ENCODE measurements at regions not wholly inside any gene's neighbourhood (a gene's known extent, or its start where the extent isn't known, plus 50 kb on each side); places are given as distances from the start of the nearest gene placed in this dataset.

DNA sequence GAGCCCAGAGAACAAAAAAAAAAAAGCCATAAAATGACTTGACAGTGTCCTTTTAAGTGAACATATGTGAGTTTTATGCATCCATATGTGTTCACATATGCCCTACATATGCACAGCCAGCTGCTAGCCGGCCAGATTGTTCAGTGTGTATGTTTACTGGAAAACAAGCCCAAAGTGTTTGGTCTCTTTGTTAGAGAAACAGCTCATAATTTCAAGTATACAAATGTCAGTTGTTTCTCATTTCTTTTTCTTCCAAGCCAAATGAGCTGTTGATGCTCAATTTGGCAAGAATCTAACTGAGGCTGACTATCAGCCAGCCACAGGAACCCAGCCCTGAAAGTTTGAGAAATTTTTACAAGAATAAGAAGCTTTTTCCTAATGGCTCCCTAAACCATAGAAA lies 60.8 kb upstream of the TSPAN8 start:
- in situ Hi-C loops (cut with MboI; ENCODE audit: low sequenced_read_pairs in 4 of 4) (no loop called here), intact Hi-C loops (cut with DNase I; ENCODE audit: low total_unique reads) (loop anchor here (5.0 to 10.0 kb wide), 2 partner anchors 416 to 529 kb away; no protein-coding TSS in a partner anchor)
- ATAC-seq (no peak), DNase-seq (no peak)
- Histone ChIP-seq H3K4me3 (no peak overlapping the region), H3K36me3 (no peaks in the 10 kb centered on the region), H3K27ac (no peak overlapping the region), H3K27me3 (no peaks in the 10 kb centered on the region), H3K4me1 (no peaks in the 10 kb centered on the region), H3K9me3 (no peaks in the 10 kb centered on the region)
- TF ChIP-seq POLR2A (IDR thresholded peaks at IDR 0.05), result no peak
- TF ChIP-seq, protein P1, sequence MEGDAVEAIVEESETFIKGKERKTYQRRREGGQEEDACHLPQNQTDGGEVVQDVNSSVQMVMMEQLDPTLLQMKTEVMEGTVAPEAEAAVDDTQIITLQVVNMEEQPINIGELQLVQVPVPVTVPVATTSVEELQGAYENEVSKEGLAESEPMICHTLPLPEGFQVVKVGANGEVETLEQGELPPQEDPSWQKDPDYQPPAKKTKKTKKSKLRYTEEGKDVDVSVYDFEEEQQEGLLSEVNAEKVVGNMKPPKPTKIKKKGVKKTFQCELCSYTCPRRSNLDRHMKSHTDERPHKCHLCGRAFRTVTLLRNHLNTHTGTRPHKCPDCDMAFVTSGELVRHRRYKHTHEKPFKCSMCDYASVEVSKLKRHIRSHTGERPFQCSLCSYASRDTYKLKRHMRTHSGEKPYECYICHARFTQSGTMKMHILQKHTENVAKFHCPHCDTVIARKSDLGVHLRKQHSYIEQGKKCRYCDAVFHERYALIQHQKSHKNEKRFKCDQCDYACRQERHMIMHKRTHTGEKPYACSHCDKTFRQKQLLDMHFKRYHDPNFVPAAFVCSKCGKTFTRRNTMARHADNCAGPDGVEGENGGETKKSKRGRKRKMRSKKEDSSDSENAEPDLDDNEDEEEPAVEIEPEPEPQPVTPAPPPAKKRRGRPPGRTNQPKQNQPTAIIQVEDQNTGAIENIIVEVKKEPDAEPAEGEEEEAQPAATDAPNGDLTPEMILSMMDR (IDR thresholded peaks at IDR 0.05 in 4 of 5, conservative IDR thresholded peaks at IDR 0.05 in 1 of 5), result no peak

GRCh38 chr12:71216725-71217579 lies 59.2 kb upstream of the TSPAN8 start:
- Histone ChIP-seq H3K9me3 (no peaks in the 10 kb centered on the region), H3K4me3 (no peak overlapping the region), H3K36me3 (no peaks in the 10 kb centered on the region), H3K27ac (no peak overlapping the region), H3K4me1 (no peaks in the 10 kb centered on the region), H3K27me3 (no peaks in the 10 kb centered on the region)
- TF ChIP-seq, protein P1 (IDR thresholded peaks at IDR 0.05 in 4 of 5, conservative IDR thresholded peaks at IDR 0.05 in 1 of 5), result peak in 3 of 5 experiments; percentile 25 to 40 (median 32)
- no peak for TF ChIP-seq POLR2A (IDR thresholded peaks at IDR 0.05)
- ATAC-seq (no peak), DNase-seq (no peak)
- in situ Hi-C loops (cut with MboI; ENCODE audit: low sequenced_read_pairs in 4 of 4) (no loop called here), intact Hi-C loops (cut with DNase I; ENCODE audit: low total_unique reads) (loop anchor here (2.0 to 10.0 kb wide), 3 partner anchors 176 to 530 kb away; no protein-coding TSS in a partner anchor)

DNA sequence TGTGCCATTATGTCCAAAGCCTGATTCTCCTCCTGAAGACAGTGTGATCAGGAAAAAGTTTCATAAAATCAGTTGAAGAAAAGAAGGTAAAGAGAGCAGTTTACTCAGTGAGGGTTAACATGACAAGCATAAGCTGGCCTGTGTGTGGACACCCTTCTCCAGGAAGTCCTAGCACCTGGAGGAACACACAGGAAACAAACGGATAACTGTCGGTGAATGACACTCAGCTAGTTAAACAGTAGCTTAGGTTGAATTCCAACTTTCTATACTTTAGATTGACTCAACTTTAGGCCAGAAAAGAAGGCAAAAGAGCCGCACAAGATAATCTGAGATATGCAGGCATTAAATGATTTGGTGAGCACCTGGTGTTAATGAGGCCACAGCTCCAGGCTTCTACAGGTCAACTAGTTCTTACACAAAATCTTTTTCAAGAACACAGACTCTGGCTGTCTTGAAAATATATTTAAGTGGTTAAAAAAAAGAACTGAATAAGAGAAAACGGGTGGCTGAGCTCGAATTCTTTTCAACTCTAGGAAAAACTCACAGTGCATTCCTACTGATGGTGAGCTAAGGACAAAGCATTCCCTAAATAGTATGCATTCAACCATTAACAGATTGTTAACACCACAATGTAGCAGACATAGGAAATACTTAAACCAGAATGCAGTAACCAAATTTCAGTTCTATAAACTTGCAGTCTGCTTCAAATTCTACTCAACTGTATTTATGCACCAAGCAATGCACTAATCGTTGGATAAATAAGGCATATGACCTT lies 56.9 kb upstream of the TSPAN8 start:
- in situ Hi-C loops (cut with MboI; ENCODE audit: low sequenced_read_pairs in 4 of 4) (no loop called here), intact Hi-C loops (cut with DNase I; ENCODE audit: low total_unique reads) (loop anchor here (5.0 to 10.0 kb wide), 2 partner anchors 420 to 533 kb away; no protein-coding TSS in a partner anchor)
- H3K27ac ChIP-seq, result no peak overlapping the region
- H3K4me1 ChIP-seq, result no peaks in the 10 kb centered on the region
- DNase-seq (no peak), ATAC-seq (no peak)
- TF ChIP-seq POLR2A (IDR thresholded peaks at IDR 0.05), result no peak
- TF ChIP-seq, protein P1 (IDR thresholded peaks at IDR 0.05 in 4 of 5, conservative IDR thresholded peaks at IDR 0.05 in 1 of 5), result no peak
- no peaks in the 10 kb centered on the region for H3K27me3 ChIP-seq
- H3K9me3 ChIP-seq, result no peaks in the 10 kb centered on the region
- H3K4me3 ChIP-seq, result no peak overlapping the region
- no peaks in the 10 kb centered on the region for H3K36me3 ChIP-seq

GRCh38 chr12:71208053-71208685 lies 50.4 kb upstream of the TSPAN8 start:
- H3K9me3 ChIP-seq, result no peaks in the 10 kb centered on the region
- no peak overlapping the region for H3K4me3 ChIP-seq
- intact Hi-C loops (cut with DNase I; ENCODE audit: low total_unique reads), result no loop called here
- H3K27me3 ChIP-seq, result no peaks in the 10 kb centered on the region
- in situ Hi-C loops (cut with MboI; ENCODE audit: low sequenced_read_pairs in 4 of 4), result no loop called here
- H3K27ac ChIP-seq, result no peak overlapping the region
- H3K36me3 ChIP-seq, result no peaks in the 10 kb centered on the region
- TF ChIP-seq POLR2A (IDR thresholded peaks at IDR 0.05), result no peak
- TF ChIP-seq, protein P1 (IDR thresholded peaks at IDR 0.05 in 4 of 5, conservative IDR thresholded peaks at IDR 0.05 in 1 of 5), result no peak
- peaks cover 0 to under 1% of the 10 kb centered on the region in 2 donors for H3K4me1 ChIP-seq
- ATAC-seq (no peak), DNase-seq (no peak)

Data from gastrocnemius medialis (tissue), 4 donors.